ENCODE measurements at regions not wholly inside any gene's neighbourhood (a gene's known extent, or its start where the extent isn't known, plus 50 kb on each side); places are given as distances from the start of the nearest gene placed in this dataset.

GRCh38 chr21:40990366-40990765, 143.4 kb upstream of the DSCAM start:
- no peak for DNase-seq

GRCh38 chr21:40997831-40998230, 150.9 kb upstream of the DSCAM start:
- DNase-seq = no peak

- DNase-seq = no peak
Measured at GRCh38 chr21:41000838-41001237, 153.9 kb upstream of the DSCAM start.

GRCh38 chr21:41006636-41007035, 159.7 kb upstream of the DSCAM start:
- no peak for DNase-seq

- DNase-seq = no peak
Measured at GRCh38 chr21:41008351-41008750, 159.6 kb upstream of the BACE2 start.

GRCh38 chr21:41008974-41009373, 159.0 kb upstream of the BACE2 start:
- DNase-seq = no peak

- DNase-seq = no peak
Measured at GRCh38 chr21:41009398-41010100, 158.4 kb upstream of the BACE2 start.

- DNase-seq = no peak
Measured at GRCh38 chr21:41010101-41010435, 157.9 kb upstream of the BACE2 start.

GRCh38 chr21:41011098-41011731, 156.7 kb upstream of the BACE2 start:
- no peak for DNase-seq

GRCh38 chr21:41011951-41012366, 156.0 kb upstream of the BACE2 start:
- DNase-seq = no peak

- no peak for DNase-seq
Measured at GRCh38 chr21:41012425-41012824, 155.5 kb upstream of the BACE2 start.

- no peak for DNase-seq
Measured at GRCh38 chr21:41016472-41016871, 151.5 kb upstream of the BACE2 start.

GRCh38 chr21:41018431-41018830, 149.5 kb upstream of the BACE2 start:
- no peak for DNase-seq

- no peak for DNase-seq
Measured at GRCh38 chr21:41023936-41024335, 144.0 kb upstream of the BACE2 start.

- no peak for DNase-seq
Measured at GRCh38 chr21:41024341-41024740, 143.6 kb upstream of the BACE2 start.

GRCh38 chr21:41024746-41025254, 143.2 kb upstream of the BACE2 start:
- no peak for DNase-seq

GRCh38 chr21:41029571-41029970, 138.4 kb upstream of the BACE2 start:
- no peak for DNase-seq

GRCh38 chr21:41031701-41032220, 136.2 kb upstream of the BACE2 start:
- DNase-seq = no peak

GRCh38 chr21:41032541-41032940, 135.4 kb upstream of the BACE2 start:
- no peak for DNase-seq

GRCh38 chr21:41037212-41037611, 130.7 kb upstream of the BACE2 start:
- no peak for DNase-seq

- DNase-seq = no peak
Measured at GRCh38 chr21:41037936-41038335, 130.0 kb upstream of the BACE2 start.

- DNase-seq = no peak
Measured at GRCh38 chr21:41043014-41043413, 124.9 kb upstream of the BACE2 start.

GRCh38 chr21:41045534-41046268, 122.3 kb upstream of the BACE2 start:
- no peak for DNase-seq

GRCh38 chr21:41048145-41048544, 119.8 kb upstream of the BACE2 start:
- no peak for DNase-seq

Data from activated naive CD4-positive, alpha-beta T cell (primary cell).